Hepatocyte (in vitro differentiated cells): ENCODE measurements at regions not wholly inside any gene's neighbourhood (a gene's known extent, or its start where the extent isn't known, plus 50 kb on each side); places are given as distances from the start of the nearest gene placed in this dataset.

ENCODE experiments used
- DNase-seq: peaks from one replicate; pipeline ENCODE4 v3.0.0-alpha.2; 2016; ENCODE audit warnings: low spot score
- H2AFZ ChIP-seq: fragments of 200-600 bp; sonication (generic); 2 replicates; pipeline ENCODE4 v1.6.0; 2016; ENCODE audit warnings: antibody characterized with exemption, mild to moderate bottlenecking
- H3K27ac ChIP-seq: fragments of 200-600 bp; sonication (generic); 2 replicates; pipeline ENCODE4 v1.5.1; 2016; ENCODE audit warnings: mild to moderate bottlenecking
- H3K27me3 ChIP-seq: fragments of 200-600 bp; sonication (generic); 2 replicates; pipeline ENCODE4 v1.6.1; 2016
- H3K36me3 ChIP-seq: fragments of 200-600 bp; sonication (generic); replicated peaks from 2 replicates; pipeline ENCODE4 v1.5.1; 2016; ENCODE audit warnings: low read depth; ENCODE audit not compliant: insufficient read depth
- H3K4me1 ChIP-seq: fragments of 200-600 bp; sonication (generic); 2 replicates; pipeline ENCODE4 v1.5.1; 2016; ENCODE audit warnings: mild to moderate bottlenecking, moderate library complexity; ENCODE audit not compliant: insufficient read depth
- H3K4me2 ChIP-seq: fragments of 200-600 bp; sonication (generic); 2 replicates; pipeline ENCODE4 v1.6.0; 2016
- H3K4me3 ChIP-seq: fragments of 200-600 bp; sonication (generic); 2 replicates; pipeline ENCODE4 v1.5.1; 2016; ENCODE audit warnings: mild to moderate bottlenecking
- H3K79me2 ChIP-seq: fragments of 200-600 bp; sonication (generic); 2 replicates; pipeline ENCODE4 v1.6.0; 2017; ENCODE audit warnings: mild to moderate bottlenecking
- H3K9me2 ChIP-seq: fragments of 200-600 bp; sonication (generic); replicated peaks from 2 replicates; pipeline ENCODE4 v1.6.0; 2017; ENCODE audit warnings: mild to moderate bottlenecking; ENCODE audit not compliant: insufficient read depth
- H3K9me3 ChIP-seq: fragments of 200-600 bp; sonication (generic); 2 replicates; pipeline ENCODE4 v1.5.1; 2016; ENCODE audit warnings: low read depth, mild to moderate bottlenecking
- H4K20me1 ChIP-seq: fragments of 200-600 bp; sonication (generic); 2 replicates; pipeline ENCODE4 v1.6.0; 2016; ENCODE audit warnings: mild to moderate bottlenecking; ENCODE audit not compliant: insufficient read depth, poor library complexity, severe bottlenecking
- CTCF ChIP-seq: fragments of 200-600 bp; sonication (generic); IDR thresholded peaks from 2 replicates; pipeline ENCODE4 v1.5.1; 2016; ENCODE audit warnings: antibody characterized with exemption, mild to moderate bottlenecking; ENCODE audit not compliant: poor library complexity
- EZH2 ChIP-seq: fragments of 200-600 bp; sonication (generic); IDR thresholded peaks from 2 replicates; pipeline ENCODE4 v1.6.1; 2016; ENCODE audit warnings: antibody characterized with exemption, mild to moderate bottlenecking, borderline replicate concordance
- EZH2phosphoT487 ChIP-seq: fragments of 200-600 bp; sonication (generic); IDR thresholded peaks from one replicate; pipeline ENCODE4 v1.6.1; 2018; ENCODE audit warnings: antibody characterized with exemption, mild to moderate bottlenecking, low read depth, moderate library complexity; ENCODE audit not compliant: unreplicated experiment, severe bottlenecking
- WGBS: methylation state at CpG from one replicate; pipeline ENCODE4 v1.1.6; 2016; ENCODE audit warnings: low lambda C conversion rate; ENCODE audit errors: missing lambda C conversion rate; 5-methylcytosine and 5-hydroxymethylcytosine counted together

DNA sequence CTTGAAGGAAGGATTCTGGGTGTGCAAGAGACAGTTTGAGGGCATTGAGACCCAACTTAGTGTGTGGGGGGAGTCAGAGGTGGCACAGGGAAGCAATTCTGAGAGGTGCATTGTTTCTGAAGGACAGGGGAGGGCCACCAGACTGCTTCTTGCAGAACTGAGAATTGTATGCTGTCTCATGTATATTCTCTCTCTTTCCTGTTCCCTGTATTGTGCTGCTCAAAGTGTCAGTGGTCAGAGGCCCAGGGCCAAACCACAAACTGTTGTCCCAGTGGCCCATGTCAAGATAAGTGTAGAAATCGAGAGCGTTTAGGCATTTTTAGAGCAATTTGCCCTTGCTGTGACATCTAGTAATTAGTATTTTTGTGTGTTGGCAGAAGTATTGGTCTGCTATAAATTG is 567.1 kb downstream of the EDEM1 start:
- H3K9me2 ChIP-seq, result no peaks in the 10 kb centered on the region
- WGBS, result 71% methylated on average over 2 of the region's 2 CpGs
- no peaks in the 10 kb centered on the region for H3K9me3 ChIP-seq
- no peak for DNase-seq
- H4K20me1 ChIP-seq, result no peaks in the 10 kb centered on the region
- H3K27me3 ChIP-seq, result no peaks in the 10 kb centered on the region
- H3K4me3 ChIP-seq, result no peak overlapping the region
- no peaks in the 10 kb centered on the region for H3K79me2 ChIP-seq
- H3K27ac ChIP-seq, result no peak overlapping the region
- no peaks in the 10 kb centered on the region for H3K36me3 ChIP-seq
- no peak for TF ChIP-seq CTCF
- no peak for TF ChIP-seq EZH2phosphoT487
- TF ChIP-seq EZH2, result no peak
- no peaks in the 10 kb centered on the region for H3K4me1 ChIP-seq
- no peak overlapping the region for H3K4me2 ChIP-seq
- H2AFZ ChIP-seq, result no peak overlapping the region

GRCh38 chr3:5756443-5756842 is 568.9 kb downstream of the EDEM1 start:
- Histone ChIP-seq H3K9me2 (no peaks in the 10 kb centered on the region), H3K27ac (no peak overlapping the region), H3K36me3 (no peaks in the 10 kb centered on the region), H3K9me3 (no peaks in the 10 kb centered on the region), H3K79me2 (no peaks in the 10 kb centered on the region), H3K27me3 (no peaks in the 10 kb centered on the region), H3K4me3 (no peak overlapping the region), H3K4me2 (no peak overlapping the region), H4K20me1 (no peaks in the 10 kb centered on the region), H2AFZ (no peak overlapping the region), H3K4me1 (no peaks in the 10 kb centered on the region)
- TF ChIP-seq EZH2phosphoT487 (no peak), EZH2 (no peak), CTCF (no peak)
- 73% methylated on average over 4 of the region's 4 CpGs for WGBS
- no peak for DNase-seq

DNA sequence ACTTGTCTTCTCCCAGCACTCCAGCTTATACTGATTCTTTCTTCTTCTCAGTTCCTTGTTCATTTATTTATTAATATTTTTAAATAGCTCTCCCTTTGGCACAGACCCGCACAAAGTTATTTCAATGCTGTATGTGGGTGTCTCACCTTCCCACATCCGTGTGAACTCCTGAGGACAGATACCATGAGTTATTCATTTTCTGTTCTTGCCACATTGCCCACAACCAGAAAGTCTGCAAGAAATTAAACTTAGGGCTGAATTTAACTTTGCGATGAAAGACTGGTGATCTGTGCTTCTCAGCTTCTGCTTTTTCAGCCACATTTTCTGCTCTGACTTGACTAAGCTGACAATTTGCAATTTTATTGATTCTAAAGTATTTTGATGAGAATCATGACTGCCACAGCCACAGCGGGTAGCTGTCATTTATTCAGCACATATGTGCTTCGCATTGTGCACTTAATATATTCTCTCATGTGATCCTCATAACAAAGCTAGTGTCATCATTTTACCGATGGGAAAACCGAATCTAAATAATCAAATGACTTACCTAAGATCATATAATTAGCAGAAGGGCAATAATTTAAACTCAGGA is 569.8 kb downstream of the EDEM1 start:
- Histone ChIP-seq H3K4me1 (no peaks in the 10 kb centered on the region), H3K27me3 (no peaks in the 10 kb centered on the region), H3K9me3 (no peaks in the 10 kb centered on the region), H3K79me2 (no peaks in the 10 kb centered on the region), H3K4me2 (no peak overlapping the region), H2AFZ (no peak overlapping the region), H4K20me1 (no peaks in the 10 kb centered on the region), H3K27ac (no peak overlapping the region), H3K36me3 (no peaks in the 10 kb centered on the region), H3K4me3 (no peak overlapping the region), H3K9me2 (no peaks in the 10 kb centered on the region)
- TF ChIP-seq EZH2 (no peak), EZH2phosphoT487 (no peak), CTCF (no peak)
- no peak for DNase-seq
- WGBS, result 94% methylated on average over 7 of the region's 7 CpGs

DNA sequence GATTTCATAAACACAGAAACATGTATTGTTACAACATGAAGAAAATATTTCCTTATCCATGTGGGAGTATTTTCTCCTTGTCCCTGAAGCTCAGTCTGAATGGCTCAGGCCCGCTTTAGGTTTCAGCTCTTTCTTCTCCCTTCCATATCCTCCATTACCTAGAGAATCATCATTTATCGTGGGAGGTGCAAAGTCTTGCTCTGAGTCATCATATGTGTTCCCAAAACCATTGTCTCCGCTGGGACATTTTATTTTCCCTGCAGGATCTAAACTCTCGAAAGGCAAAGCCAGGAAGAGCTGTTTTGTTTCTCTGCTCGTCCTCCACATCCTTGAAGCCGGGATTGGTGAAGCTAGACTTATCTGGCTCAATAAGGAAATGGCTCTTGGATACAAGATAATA is 571.2 kb downstream of the EDEM1 start:
- no peak overlapping the region for H2AFZ ChIP-seq
- H3K4me2 ChIP-seq, result no peak overlapping the region
- WGBS, result 86% methylated on average over 6 of the region's 6 CpGs
- no peak overlapping the region for H3K27ac ChIP-seq
- TF ChIP-seq EZH2, result no peak
- TF ChIP-seq CTCF, result no peak
- no peak for TF ChIP-seq EZH2phosphoT487
- H3K4me1 ChIP-seq, result no peaks in the 10 kb centered on the region
- H3K9me3 ChIP-seq, result no peaks in the 10 kb centered on the region
- H3K79me2 ChIP-seq, result no peaks in the 10 kb centered on the region
- H4K20me1 ChIP-seq, result no peaks in the 10 kb centered on the region
- no peaks in the 10 kb centered on the region for H3K9me2 ChIP-seq
- no peaks in the 10 kb centered on the region for H3K27me3 ChIP-seq
- H3K36me3 ChIP-seq, result no peaks in the 10 kb centered on the region
- DNase-seq, result no peak
- no peak overlapping the region for H3K4me3 ChIP-seq
